HEK293 (cell line): ENCODE measurements at regions not wholly inside any gene's neighbourhood (a gene's known extent, or its start where the extent isn't known, plus 50 kb on each side); places are given as distances from the start of the nearest gene placed in this dataset.

Source experiments
- CTCF ChIA-PET: fragments of 350-600 bp; formaldehyde crosslinking; extraction: SDS; loops from one replicate; lab custom pipeline; 2021; ENCODE audit warnings: antibody characterized with exemption; lab: Yijun Ruan, JAX
- POLR2A ChIA-PET: fragments of 300-600 bp; formaldehyde crosslinking; extraction: SDS; loops from one replicate; lab custom pipeline; 2020; ENCODE audit warnings: antibody characterized with exemption, inconsistent platforms; lab: Yijun Ruan, JAX
- H3K27ac ChIP-seq: fragments of 200-500 bp; sonication (Bioruptor generic); 2 replicates; pipeline ENCODE4 v1.5.1; 2014; ENCODE audit warnings: low read depth, low read length, control low read depth, inconsistent platforms; ENCODE audit errors: extremely low read depth
- H3K36me3 ChIP-seq, 2 experiments: fragments of 200-500 bp in 1 of 2; sonication (Bioruptor generic) in 1 of 2; 1 replicate in 1 of 2; 2 replicates in 1 of 2; pipeline ENCODE4 v1.5.1; 2014 to 2017; ENCODE audit warnings: inconsistent platforms in 2 of 2, low read length in 2 of 2; ENCODE audit not compliant: control insufficient read depth in 2 of 2, insufficient read depth in 1 of 2
- H3K4me1 ChIP-seq: fragments of 200-500 bp; sonication (Bioruptor generic); 2 replicates; pipeline ENCODE4 v1.5.1; 2014; ENCODE audit warnings: mild to moderate bottlenecking, low read length, inconsistent platforms; ENCODE audit not compliant: control insufficient read depth, insufficient read depth
- H3K4me3 ChIP-seq: 2 replicates; pipeline ENCODE4 v1.5.1; 2011; ENCODE audit warnings: low read depth, mild to moderate bottlenecking, control low read depth, low read length, moderate library complexity
- H3K9me3 ChIP-seq: fragments of 200-500 bp; sonication (Bioruptor generic); 2 replicates; pipeline ENCODE4 v1.5.1; 2014; ENCODE audit warnings: low read depth, low read length, inconsistent platforms; ENCODE audit not compliant: control insufficient read depth, insufficient read depth
- BCL11A ChIP-seq: fragments of 450-650 bp; formaldehyde crosslinking; IDR thresholded peaks from 2 replicates; pipeline ENCODE4 v1.5.1; 2016; ENCODE audit warnings: low read depth, missing biosample characterization, missing genetic modification characterization
- KLF8 ChIP-seq: fragments of 450-650 bp; formaldehyde crosslinking; IDR thresholded peaks from 2 replicates; pipeline ENCODE4 v1.5.1; 2016; ENCODE audit warnings: missing biosample characterization, missing genetic modification characterization
- PATZ1 ChIP-seq: fragments of 450-650 bp; formaldehyde crosslinking; IDR thresholded peaks from 2 replicates; pipeline ENCODE4 v1.5.1; 2016; ENCODE audit warnings: missing biosample characterization, missing genetic modification characterization
- PBX3 ChIP-seq: sonication (generic); formaldehyde crosslinking; IDR thresholded peaks from 2 replicates; pipeline ENCODE4 v1.8.1; 2022; ENCODE audit warnings: mild to moderate bottlenecking, moderate library complexity, missing genetic modification reagents
- REST ChIP-seq: fragments of 450-650 bp; formaldehyde crosslinking; IDR thresholded peaks from 2 replicates; pipeline ENCODE4 v1.5.1; 2016; ENCODE audit warnings: missing biosample characterization, missing genetic modification characterization
- SCRT1 ChIP-seq: fragments of 450-650 bp; formaldehyde crosslinking; IDR thresholded peaks from 2 replicates; pipeline ENCODE4 v1.5.1; 2016; ENCODE audit warnings: missing biosample characterization, missing genetic modification characterization, borderline replicate concordance
- ZBTB10 ChIP-seq: fragments of 450-650 bp; formaldehyde crosslinking; IDR thresholded peaks from 2 replicates; pipeline ENCODE4 v1.5.1; 2016; ENCODE audit warnings: missing biosample characterization, missing genetic modification characterization
- ZBTB6 ChIP-seq: fragments of 450-650 bp; formaldehyde crosslinking; IDR thresholded peaks from 2 replicates; pipeline ENCODE4 v1.5.1; 2017; ENCODE audit warnings: missing biosample characterization, missing genetic modification characterization
- ZNF155 ChIP-seq: fragments of 450-650 bp; formaldehyde crosslinking; IDR thresholded peaks from 2 replicates; pipeline ENCODE4 v1.5.1; 2016; ENCODE audit warnings: missing biosample characterization, missing genetic modification characterization
- ZNF184 ChIP-seq: fragments of 450-650 bp; IDR thresholded peaks from 2 replicates; pipeline ENCODE4 v1.5.1; 2018; ENCODE audit warnings: missing biosample characterization, mild to moderate bottlenecking, missing genetic modification characterization
- ZNF202 ChIP-seq: fragments of 450-650 bp; formaldehyde crosslinking; IDR thresholded peaks from 2 replicates; pipeline ENCODE4 v1.5.1; 2016; ENCODE audit warnings: missing biosample characterization, missing genetic modification characterization, borderline replicate concordance
- ZNF23 ChIP-seq: fragments of 450-650 bp; formaldehyde crosslinking; IDR thresholded peaks from 2 replicates; pipeline ENCODE4 v1.5.1; 2016; ENCODE audit warnings: missing biosample characterization, missing genetic modification characterization, borderline replicate concordance
- ZNF354C ChIP-seq: fragments of 450-650 bp; formaldehyde crosslinking; IDR thresholded peaks from 2 replicates; pipeline ENCODE4 v1.5.1; 2016; ENCODE audit warnings: missing biosample characterization, missing genetic modification characterization, low read depth, borderline replicate concordance
- ZNF423 ChIP-seq: fragments of 450-650 bp; formaldehyde crosslinking; IDR thresholded peaks from 2 replicates; pipeline ENCODE4 v1.5.1; 2016; ENCODE audit warnings: missing biosample characterization, missing genetic modification characterization
- ZNF433 ChIP-seq: fragments of 450-650 bp; formaldehyde crosslinking; IDR thresholded peaks from 2 replicates; pipeline ENCODE4 v1.5.1; 2016; ENCODE audit warnings: missing biosample characterization, missing genetic modification characterization, low read depth
- ZNF555 ChIP-seq: fragments of 450-650 bp; formaldehyde crosslinking; conservative IDR thresholded peaks from 2 replicates; pipeline ENCODE4 v1.5.1; 2017; ENCODE audit warnings: missing biosample characterization, mild to moderate bottlenecking, missing genetic modification characterization, inconsistent platforms
- ZNF558 ChIP-seq: fragments of 450-650 bp; formaldehyde crosslinking; IDR thresholded peaks from 2 replicates; pipeline ENCODE4 v1.5.1; 2016; ENCODE audit warnings: missing biosample characterization, missing genetic modification characterization
- ZNF768 ChIP-seq: fragments of 450-650 bp; formaldehyde crosslinking; IDR thresholded peaks from 2 replicates; pipeline ENCODE4 v1.5.1; 2018; ENCODE audit warnings: missing biosample characterization, mild to moderate bottlenecking, missing genetic modification characterization
- ZNF791 ChIP-seq: fragments of 450-650 bp; formaldehyde crosslinking; IDR thresholded peaks from 2 replicates; pipeline ENCODE4 v1.5.1; 2016; ENCODE audit warnings: missing biosample characterization, missing genetic modification characterization

- Histone ChIP-seq H3K4me1 (no peaks in the 10 kb centered on the region), H3K36me3 (no peaks in the 10 kb centered on the region), H3K27ac (no peak overlapping the region), H3K4me3 (no peak overlapping the region), H3K9me3 (no peaks in the 10 kb centered on the region)
- CTCF ChIA-PET = no interaction called here
- TF ChIP-seq ZNF184 = no peak
- no peak for TF ChIP-seq ZNF354C
- TF ChIP-seq REST = no peak
- no peak for TF ChIP-seq ZNF423
- no peak for TF ChIP-seq PATZ1
- TF ChIP-seq ZBTB10 (tag by site-specific recombination) = no peak
- no peak for TF ChIP-seq KLF8 (tag by site-specific recombination)
- TF ChIP-seq BCL11A (tag by site-specific recombination) = no peak
- no peak for TF ChIP-seq ZBTB6 (tag by site-specific recombination)
- TF ChIP-seq ZNF155 = no peak
- TF ChIP-seq SCRT1 (tag by site-specific recombination) = no peak
- no peak for TF ChIP-seq ZNF558
- TF ChIP-seq PBX3 (CRISPR knock-in tag) = no peak
- TF ChIP-seq ZNF202 (tag by site-specific recombination) = no peak
- no peak for TF ChIP-seq ZNF23 (tag by site-specific recombination)
- TF ChIP-seq ZNF433 (tag by site-specific recombination) = no peak
- no peak for TF ChIP-seq ZNF555
- TF ChIP-seq ZNF768 (tag by site-specific recombination) = no peak
- no peak for TF ChIP-seq ZNF791
- POLR2A ChIA-PET = no interaction called here
Observed at GRCh38 chr14:45400950-45401640, 148.1 kb upstream of the MIS18BP1 start.
